Kidney epithelial cell (primary cell): ENCODE measurements at regions not wholly inside any gene's neighbourhood (a gene's known extent, or its start where the extent isn't known, plus 50 kb on each side); places are given as distances from the start of the nearest gene placed in this dataset.

Experiments used
- DNase-seq: peaks from one replicate; pipeline ENCODE4 v3.0.0-alpha.2; 2010; ENCODE audit warnings: low read depth
- H3K27me3 ChIP-seq: 2 replicates; pipeline ENCODE4 v1.6.0; 2011; ENCODE audit warnings: low read length; ENCODE audit not compliant: control insufficient read depth, insufficient read depth
- H3K36me3 ChIP-seq: 2 replicates; pipeline ENCODE4 v1.5.1; 2011; ENCODE audit warnings: low read length; ENCODE audit not compliant: control insufficient read depth, insufficient read depth
- H3K4me3 ChIP-seq: 2 replicates; pipeline ENCODE4 v1.5.1; 2011; ENCODE audit warnings: low read depth, mild to moderate bottlenecking, control low read depth, low read length
- TF ChIP-seq, protein P1 (sequence below): IDR thresholded peaks from 2 replicates; pipeline ENCODE4 v1.5.1; 2011; ENCODE audit warnings: mild to moderate bottlenecking, moderate library complexity, low read length, control low read depth, inconsistent platforms; ENCODE audit not compliant: insufficient read depth, poor library complexity, severe bottlenecking

DNA sequence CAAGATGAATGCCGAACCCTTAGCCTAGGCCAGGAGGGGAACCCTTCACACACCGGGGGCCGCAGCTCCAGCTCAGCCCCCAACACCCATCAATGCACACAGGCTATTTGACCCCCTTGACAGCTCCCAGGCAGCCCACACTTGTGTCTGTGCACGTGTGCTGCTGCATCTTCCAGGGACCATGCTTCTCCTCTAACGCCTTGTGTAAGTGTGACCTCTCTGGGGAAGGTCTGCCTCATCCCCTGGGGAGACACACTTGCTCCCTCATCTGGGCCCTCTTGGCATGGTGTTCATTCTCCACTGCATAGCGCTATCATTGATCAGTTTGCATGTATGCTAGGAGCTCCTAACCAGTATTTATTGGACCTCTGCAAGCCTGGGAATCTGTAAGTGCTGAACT is 120.0 kb upstream of the FHL2 start:
- H3K36me3 ChIP-seq: no peaks in the 10 kb centered on the region
- no peaks in the 10 kb centered on the region for H3K27me3 ChIP-seq
- DNase-seq: no peak
- TF ChIP-seq, protein P1, sequence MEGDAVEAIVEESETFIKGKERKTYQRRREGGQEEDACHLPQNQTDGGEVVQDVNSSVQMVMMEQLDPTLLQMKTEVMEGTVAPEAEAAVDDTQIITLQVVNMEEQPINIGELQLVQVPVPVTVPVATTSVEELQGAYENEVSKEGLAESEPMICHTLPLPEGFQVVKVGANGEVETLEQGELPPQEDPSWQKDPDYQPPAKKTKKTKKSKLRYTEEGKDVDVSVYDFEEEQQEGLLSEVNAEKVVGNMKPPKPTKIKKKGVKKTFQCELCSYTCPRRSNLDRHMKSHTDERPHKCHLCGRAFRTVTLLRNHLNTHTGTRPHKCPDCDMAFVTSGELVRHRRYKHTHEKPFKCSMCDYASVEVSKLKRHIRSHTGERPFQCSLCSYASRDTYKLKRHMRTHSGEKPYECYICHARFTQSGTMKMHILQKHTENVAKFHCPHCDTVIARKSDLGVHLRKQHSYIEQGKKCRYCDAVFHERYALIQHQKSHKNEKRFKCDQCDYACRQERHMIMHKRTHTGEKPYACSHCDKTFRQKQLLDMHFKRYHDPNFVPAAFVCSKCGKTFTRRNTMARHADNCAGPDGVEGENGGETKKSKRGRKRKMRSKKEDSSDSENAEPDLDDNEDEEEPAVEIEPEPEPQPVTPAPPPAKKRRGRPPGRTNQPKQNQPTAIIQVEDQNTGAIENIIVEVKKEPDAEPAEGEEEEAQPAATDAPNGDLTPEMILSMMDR: peak; percentile 24
- H3K4me3 ChIP-seq: no peak overlapping the region

DNA sequence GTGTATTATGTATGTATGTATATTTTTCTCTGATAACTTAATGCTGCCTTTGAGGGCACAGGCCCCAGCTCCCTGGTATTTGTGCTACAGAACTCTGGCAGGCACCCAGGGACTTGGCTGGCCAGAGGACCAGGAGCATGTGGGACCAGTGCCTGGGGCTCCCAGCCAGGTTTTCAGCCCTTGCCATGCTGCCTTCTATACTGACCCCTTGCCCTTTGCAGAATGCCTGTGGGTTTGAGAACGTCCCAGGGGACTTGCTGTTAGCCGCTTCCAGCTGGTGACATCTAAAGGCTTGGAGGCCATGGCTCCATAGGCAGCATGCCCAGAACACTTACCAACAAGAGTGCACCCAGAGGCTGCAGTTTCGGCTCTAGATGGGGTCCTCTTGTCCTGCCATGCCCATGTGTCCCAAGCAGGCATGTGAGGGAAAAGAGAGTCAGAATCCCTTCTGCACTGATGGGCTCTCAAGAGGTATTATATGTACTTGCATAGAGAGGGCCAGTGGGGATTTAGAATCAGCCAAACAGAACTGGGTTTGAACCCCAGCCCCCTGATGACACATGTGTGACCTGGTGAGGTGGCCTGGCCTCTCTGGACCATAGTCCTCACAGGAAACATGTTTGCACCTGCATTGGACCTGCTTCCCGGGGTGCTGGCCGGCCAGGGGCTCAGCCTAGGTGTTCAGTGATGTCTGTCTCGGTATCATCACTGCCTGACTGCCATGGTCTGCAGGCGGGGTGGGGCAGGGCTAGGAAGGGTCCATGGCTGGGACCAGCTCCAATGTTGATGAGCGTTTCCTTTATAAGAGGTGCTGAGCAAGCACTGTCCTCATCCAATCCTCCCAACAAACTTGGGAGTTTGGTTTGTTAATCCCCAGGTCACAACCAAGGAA is 119.2 kb upstream of the FHL2 start:
- TF ChIP-seq, protein P1: no peak
- Histone ChIP-seq H3K36me3 (no peaks in the 10 kb centered on the region), H3K4me3 (no peak overlapping the region), H3K27me3 (no peaks in the 10 kb centered on the region)
- no peak for DNase-seq

DNA sequence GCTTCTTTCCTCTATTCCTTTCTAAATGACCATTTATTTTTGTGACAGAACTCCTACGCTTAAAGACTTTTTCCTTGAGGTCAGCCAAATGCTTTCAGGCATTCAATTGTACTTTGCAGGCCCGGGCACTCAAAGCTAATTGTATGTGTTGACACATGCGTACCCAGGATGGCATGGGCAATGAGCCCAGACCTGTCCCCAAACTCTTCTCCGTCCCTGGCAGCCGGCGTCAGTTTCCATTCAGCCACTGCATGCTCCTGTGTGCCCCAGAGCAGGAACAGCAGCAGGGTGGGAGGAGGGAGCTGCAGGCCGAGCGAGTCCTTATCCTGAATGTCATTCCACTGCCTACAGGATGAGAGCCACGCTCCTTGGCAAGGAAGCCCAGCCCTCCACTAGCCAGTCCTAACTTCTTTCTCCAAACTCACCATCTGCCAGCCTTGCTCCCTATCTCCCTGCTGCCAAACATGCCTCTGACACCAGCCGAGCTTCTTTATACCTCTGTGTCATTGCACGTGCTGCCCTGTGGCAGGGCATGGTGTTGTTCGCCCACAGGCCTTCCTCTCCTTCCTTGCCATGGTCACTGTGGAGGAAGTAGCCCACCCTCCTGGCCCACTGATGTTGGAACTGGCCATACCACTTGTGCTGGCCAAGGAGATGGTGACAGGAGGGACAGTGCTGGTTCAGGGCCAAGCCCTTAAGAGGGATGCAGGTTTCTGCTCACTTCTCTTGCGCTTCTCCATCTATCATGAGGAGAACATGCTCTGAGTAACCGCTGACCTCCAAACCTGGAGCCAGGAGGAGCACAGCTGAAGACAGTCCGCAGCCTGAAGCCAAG is 116.9 kb upstream of the FHL2 start:
- TF ChIP-seq, protein P1: no peak
- Histone ChIP-seq H3K27me3 (no peaks in the 10 kb centered on the region), H3K36me3 (no peaks in the 10 kb centered on the region), H3K4me3 (no peak overlapping the region)
- DNase-seq: no peak

DNA sequence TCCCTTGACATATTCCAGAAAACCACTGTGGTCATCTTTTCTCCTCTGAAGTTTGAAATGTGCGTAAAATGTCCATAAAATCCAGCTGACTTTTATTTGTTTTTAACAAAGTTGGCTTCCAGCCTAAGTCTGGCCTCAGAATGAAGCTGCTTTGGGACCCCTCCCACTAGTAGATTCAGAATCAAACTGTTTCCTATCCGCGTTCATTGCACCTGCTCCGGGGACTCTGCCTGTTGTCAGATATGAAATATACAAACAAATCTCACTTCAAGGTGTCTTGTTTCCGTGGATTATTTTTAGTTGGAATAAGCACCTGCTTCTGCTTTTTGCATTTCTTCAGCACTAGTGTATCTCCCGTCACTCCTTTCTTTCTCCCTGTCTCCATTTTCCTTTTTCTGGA is 115.7 kb upstream of the FHL2 start:
- no peaks in the 10 kb centered on the region for H3K27me3 ChIP-seq
- H3K36me3 ChIP-seq: no peaks in the 10 kb centered on the region
- no peak for DNase-seq
- TF ChIP-seq, protein P1: no peak
- H3K4me3 ChIP-seq: no peak overlapping the region

DNA sequence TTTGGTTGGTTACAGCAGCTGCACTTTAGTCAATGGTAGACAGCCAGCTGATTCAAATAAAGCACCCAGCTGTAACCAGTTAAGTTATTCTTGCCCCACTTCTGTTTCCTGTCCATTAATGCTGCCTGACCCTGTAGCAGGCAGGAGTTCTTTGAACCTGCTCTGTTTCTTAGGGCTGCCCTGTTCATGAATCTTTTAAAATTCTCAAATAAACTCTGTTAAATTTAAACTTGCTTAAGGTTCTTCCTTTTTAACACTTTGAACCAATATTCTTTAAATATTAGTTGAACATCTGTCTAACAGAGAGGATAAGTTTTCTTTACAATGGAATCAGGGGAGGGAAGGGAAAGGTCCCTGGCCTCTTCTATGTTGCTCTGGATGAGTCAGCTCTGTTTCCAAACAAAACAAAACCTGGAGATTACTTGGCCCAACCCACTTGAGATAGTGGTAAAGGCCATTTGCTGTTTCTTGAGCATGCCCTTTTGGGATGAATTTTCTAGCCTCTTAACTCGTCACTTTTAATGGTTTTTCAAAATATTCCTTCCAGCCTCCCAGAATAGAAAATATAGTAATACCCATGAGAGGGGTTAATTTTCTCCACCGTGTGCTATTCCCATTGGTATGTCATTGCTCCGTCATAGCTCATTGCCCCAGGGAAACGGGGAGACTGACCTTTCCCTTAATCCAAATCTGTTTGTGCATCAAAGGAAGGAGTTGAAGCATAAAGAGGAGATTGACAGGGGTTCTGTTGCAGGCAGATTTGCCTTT is 112.1 kb upstream of the FHL2 start:
- peak; percentile 31 for DNase-seq
- no peaks in the 10 kb centered on the region for H3K36me3 ChIP-seq
- H3K27me3 ChIP-seq: no peaks in the 10 kb centered on the region
- TF ChIP-seq, protein P1: no peak
- no peak overlapping the region for H3K4me3 ChIP-seq
